Right ventricle myocardium inferior (tissue), 1 donor: ENCODE measurements at regions not wholly inside any gene's neighbourhood (a gene's known extent, or its start where the extent isn't known, plus 50 kb on each side); places are given as distances from the start of the nearest gene placed in this dataset.
"Not testable (repeated sequence)": the region's sequence is repeated elsewhere in the genome, so short reads cannot be mapped to it uniquely, and the experiment has no call there.

Source experiments
- ATAC-seq: fragments of 200-7000 bp; cut with Tn5 transposase; one replicate; pipeline ENCODE4 v1.9.1; 2020; ENCODE audit warnings: mild to moderate bottlenecking, moderate library complexity
- DNase-seq: peaks from one replicate; pipeline ENCODE4 v3.0.0; 2021; ENCODE audit errors: missing footprints
- intact Hi-C: fragments of 100-400 bp; cut with DNase I; formaldehyde crosslinking; loops from one replicate; pipeline ENCODE4 v1.11.0; 2022
- donor health status: DM: no; HTN: yes; CAD: no; lungs with severe emphysema.

DNA sequence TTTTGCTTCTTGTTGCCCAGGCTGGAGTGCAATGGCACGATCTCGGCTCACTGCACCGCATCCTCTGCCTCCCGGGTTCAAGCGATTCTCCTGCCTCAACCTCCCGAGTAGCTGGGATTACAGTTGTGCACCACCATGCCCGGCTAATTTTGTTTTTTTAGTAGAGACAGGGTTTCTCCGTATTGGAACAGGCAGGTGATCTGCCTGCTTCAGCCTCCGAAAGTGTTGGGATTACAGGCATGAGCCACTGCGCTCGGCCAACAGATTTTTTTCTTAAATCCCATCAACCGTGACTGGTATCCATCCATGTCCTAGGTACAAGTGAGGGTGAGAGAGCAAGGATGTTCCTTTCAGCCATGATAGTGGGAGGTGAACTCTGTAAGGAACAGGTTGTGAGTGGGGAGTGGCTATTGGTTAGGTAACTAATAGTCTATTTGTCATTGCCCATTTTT, 103.8 kb upstream of the TPTE start:
- intact Hi-C loops, result not testable (repeated sequence)
- DNase-seq, result peak; percentile 69
- peak; percentile 8 for ATAC-seq

DNA sequence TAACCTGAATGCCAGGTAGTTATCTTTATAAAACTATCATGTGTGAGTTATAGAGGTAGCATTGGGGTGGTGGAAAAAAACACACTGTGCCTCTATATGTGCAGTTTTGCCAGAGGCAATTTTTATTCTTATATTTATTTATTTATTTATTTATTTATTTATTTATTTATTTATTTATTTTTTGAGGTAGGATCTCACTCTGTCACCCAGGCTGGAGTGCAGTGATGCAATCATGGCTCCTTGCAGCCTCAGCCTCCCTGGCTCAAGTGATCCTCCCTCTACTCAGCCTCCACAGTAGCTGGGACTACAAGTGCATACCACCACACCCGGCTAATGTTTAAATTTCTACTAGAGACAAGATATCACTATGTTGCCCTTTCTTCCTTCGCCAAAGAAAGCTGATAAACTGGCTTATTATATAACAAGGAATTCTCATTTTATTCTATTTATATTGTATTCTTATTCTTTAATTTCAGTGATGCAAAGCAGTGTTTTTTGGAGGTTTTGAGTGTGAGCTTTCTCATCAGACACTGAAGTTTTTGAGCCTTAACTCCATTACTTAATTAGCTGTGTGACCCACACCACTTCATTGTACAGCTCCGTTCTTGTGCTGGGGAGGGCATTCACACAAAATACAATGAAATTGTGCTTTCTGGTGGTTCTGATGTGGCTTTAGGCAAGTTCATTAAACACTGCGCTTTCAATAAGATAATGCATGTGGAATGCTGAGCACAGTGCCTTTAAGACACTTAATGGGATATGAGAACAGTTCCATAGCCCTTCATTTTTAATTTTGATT, 102.9 kb upstream of the TPTE start:
- ATAC-seq, DNase-seq, intact Hi-C loops: not testable (repeated sequence)

GRCh38 chr21:10421199-10421598, 100.2 kb upstream of the TPTE start:
- intact Hi-C loops, DNase-seq, ATAC-seq: not testable (repeated sequence)

GRCh38 chr21:10421601-10422000, 99.8 kb upstream of the TPTE start:
- ATAC-seq, DNase-seq, intact Hi-C loops: not testable (repeated sequence)

DNA sequence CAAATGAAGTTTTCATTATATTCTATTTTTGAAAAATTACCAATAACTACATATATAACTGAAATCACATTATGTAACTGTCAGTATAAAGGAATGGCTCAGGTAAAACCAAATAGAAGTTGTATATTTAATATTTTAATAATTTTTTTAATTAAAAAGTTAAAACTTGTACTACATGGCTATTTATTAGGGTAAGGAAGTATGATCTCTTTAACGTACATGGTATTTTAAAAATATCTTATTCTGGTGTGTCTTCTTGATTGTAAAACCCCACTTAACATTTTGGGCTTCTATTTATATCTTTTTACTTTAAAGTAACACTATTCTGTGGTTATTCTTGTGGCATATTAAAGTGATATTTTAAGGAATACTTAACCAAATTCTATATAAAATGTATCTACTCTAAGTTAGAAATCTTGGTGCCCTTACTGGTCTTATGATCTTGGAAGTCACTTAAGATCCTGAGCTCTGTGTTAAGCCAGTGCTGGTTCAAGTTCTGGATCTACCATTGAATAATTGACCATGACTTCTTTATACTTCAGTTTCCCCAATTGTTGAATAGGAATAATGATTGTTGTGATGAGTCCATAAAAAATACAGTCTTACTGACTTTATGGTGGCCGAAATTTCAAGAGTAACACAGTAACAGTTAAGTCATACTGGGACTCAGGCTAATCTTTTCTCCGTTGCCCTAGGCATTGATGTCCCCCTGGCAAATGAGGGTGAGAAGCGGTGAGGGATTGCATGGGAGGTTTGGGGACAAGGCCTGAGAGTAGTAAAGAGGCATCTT, 97.1 kb upstream of the TPTE start:
- ATAC-seq, DNase-seq, intact Hi-C loops: not testable (repeated sequence)

GRCh38 chr21:10424887-10425145, 96.6 kb upstream of the TPTE start:
- intact Hi-C loops, ATAC-seq, DNase-seq: not testable (repeated sequence)

GRCh38 chr21:10425856-10426255, 95.5 kb upstream of the TPTE start:
- DNase-seq (no peak), ATAC-seq (no peak)
- intact Hi-C loops, result no loop called here

DNA sequence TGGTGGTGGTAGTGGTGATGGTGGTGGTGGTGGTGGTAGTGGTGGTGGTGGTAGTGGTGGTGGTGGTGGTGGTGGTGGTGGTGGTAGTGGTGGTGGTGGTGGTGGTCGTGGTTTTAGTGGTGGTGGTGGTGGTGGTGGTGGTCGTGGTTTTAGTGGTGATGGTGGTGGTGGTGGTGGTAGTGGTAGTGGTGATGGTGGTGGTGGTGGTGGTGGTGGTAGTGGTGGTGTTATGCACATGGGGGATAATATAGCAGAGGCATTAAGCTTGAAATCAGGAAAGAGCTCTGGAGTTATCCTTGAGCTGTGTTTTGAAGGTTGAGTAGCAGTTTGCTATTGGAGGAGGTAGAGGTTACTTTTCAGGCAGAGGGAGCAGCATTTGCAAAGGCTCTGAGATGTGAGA, 94.6 kb upstream of the TPTE start:
- ATAC-seq, DNase-seq, intact Hi-C loops: not testable (repeated sequence)

GRCh38 chr21:10427277-10427676, 94.1 kb upstream of the TPTE start:
- intact Hi-C loops, DNase-seq, ATAC-seq: not testable (repeated sequence)

DNA sequence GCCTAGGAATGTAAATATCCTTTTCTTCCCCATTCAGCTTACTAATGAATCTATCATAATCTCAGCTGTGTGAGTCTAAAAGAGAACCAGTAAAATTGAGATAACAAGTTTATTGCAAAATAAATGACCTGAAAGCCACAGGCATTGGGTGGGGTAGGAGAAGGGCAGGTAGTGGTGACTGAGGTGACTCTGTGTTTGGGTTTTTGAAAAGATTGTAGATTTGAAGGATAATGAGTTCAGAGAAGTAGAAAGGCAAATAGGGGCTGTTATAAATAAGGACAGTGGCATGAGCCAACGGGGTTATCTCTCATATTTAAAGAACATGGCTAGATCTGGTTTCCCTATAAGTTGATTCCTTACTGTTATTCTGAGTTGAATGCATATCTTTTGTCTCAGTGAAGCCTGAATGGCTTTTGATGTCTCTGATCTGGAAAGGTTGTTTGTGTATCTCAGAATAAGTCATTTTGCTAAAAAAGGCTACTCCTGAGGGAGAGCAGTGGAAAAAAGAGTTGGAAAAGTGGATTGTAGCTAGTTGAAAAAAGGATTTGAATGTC, 92.3 kb upstream of the TPTE start:
- ATAC-seq, DNase-seq, intact Hi-C loops: not testable (repeated sequence)

GRCh38 chr21:10430005-10430404, 91.4 kb upstream of the TPTE start:
- DNase-seq (no peak), ATAC-seq (peak; percentile 10)
- intact Hi-C loops, result no loop called here

DNA sequence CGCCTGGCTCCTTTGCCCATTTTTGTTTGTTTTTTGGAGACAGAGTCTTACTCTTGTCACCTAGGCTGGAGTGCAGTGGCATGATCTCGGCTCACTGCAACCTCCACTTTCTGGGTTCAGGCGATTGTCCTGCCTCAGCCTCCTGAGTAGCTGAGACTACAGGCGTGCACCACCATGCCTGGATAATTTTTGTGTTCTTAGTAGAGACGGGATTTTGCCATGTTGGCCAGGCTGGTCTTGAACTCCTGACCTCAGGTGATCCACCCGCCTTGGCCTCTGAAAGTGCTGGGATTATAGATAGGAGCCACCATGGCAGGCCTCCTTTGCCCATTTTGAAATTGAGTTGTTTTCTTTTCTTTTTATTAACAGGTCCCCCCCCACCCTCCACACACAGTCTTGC, 89.4 kb upstream of the TPTE start:
- intact Hi-C loops, ATAC-seq: not testable (repeated sequence)
- DNase-seq, result peak; percentile 74

DNA sequence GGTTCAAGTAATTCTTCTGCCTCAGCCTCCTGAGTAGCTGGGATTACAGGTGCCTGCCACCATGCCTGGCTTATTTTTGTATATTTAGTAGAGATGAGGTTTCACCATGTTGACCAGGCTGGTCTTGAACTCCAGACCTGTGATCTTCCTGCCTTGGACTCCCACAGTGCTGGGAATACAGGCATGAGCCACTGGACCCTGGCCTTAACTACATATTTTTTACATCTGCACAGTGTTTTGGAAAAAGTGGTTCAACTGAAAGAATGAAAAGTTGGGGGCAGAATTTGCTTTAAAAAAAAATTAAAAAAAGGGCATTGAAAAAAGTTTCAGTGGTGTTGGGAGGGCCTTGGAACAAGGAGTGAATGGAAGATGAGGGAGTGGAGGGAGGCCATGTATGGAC, 88.9 kb upstream of the TPTE start:
- intact Hi-C loops, DNase-seq, ATAC-seq: not testable (repeated sequence)

- intact Hi-C loops, result not testable (repeated sequence)
These were observed 83.4 kb upstream of the TPTE start for GRCh38 chr21:10437977-10438376.

GRCh38 chr21:10440639-10441038, 80.7 kb upstream of the TPTE start:
- intact Hi-C loops, DNase-seq: not testable (repeated sequence)
- ATAC-seq, result peak; percentile 49

More at GRCh38 chr21:10437977-10438376, 83.4 kb upstream of the TPTE start:
- ATAC-seq, DNase-seq: not testable (repeated sequence)

DNA sequence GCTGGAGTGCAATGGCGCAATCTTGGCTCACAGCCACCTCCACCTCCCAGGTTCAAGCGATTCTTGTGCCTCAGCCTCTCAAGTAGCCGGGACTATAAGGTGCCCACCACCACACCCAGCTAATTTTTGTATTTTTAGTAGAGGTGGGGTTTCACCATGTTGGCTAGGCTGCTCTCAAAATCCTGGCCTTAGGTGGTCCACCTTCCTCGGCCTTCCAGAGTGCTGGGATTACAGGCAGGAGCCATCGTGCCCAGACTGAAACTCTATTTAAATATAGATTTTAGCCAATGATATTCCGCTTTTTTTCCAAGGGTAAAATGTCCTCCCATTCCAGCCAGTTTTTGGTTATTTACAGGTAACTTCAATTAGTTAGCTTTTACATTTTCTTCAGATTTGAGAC, 79.4 kb upstream of the TPTE start:
- DNase-seq, intact Hi-C loops, ATAC-seq: not testable (repeated sequence)

DNA sequence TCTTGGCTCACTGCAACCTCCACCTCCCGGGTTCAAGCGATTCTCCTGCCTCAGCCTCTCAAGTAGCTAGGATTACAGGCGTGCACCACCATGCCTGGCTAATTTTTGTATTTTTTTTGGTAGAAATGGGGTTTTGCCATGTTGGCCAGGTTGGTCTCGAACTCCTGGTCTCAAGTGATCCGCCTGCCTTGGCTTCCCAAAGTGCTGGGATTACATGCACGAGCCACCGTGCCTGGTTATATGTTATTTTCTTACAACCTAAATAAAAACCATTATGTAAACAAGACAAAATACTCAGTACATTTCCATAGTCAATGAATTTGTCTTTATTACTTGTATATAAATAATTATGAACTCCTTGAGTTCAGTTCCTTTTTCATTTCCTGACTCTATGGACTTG, 75.7 kb upstream of the TPTE start:
- ATAC-seq, DNase-seq, intact Hi-C loops: not testable (repeated sequence)

DNA sequence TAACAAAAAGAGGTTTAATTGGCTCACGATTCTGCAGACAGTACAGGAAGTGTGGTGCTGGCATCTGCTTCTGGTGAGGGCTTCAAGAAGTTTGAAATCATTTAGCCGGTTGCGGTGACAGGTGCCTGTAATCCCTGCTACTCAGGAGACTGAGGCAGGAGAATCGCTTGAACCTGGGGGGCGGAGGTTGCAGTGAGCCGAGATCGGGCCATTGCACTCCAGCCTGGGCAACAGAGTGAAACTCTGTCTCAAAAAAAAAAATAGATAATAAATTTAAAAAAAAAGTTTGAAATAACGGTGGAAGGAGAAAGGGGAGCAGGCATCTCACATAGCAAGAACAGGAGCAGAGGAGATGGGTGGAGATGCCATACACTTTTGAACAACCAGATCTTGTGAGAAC, 71.9 kb upstream of the TPTE start:
- ATAC-seq, intact Hi-C loops: not testable (repeated sequence)

DNA sequence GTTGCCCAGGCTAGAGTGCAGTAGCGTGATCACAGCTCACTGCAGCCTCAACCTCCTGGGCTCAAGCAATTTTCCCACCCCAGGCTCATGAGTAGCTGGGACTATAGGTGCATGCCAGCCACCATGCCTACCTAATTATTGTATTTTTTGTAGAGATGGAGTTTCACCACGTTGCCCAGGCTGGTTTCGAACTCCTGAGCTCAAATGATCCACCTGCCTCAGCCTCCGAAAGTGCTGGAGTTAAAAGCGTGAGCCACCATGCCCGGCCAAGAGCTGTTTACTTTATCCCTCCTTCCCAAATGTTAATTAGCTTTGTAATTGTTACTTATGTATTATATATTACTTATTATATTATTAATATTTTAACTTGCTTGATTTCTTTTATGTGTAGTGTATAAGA, 70.1 kb upstream of the TPTE start:
- intact Hi-C loops, DNase-seq, ATAC-seq: not testable (repeated sequence)

More for the DNA sequence above, 71.9 kb upstream of the TPTE start:
- DNase-seq, result not testable (repeated sequence)
